Heart right ventricle (tissue), 16 donors: ENCODE measurements at regions not wholly inside any gene's neighbourhood (a gene's known extent, or its start where the extent isn't known, plus 50 kb on each side); places are given as distances from the start of the nearest gene placed in this dataset.

ENCODE experiments used
- ATAC-seq, 8 donors: fragments of 200-7000 bp; cut with Tn5 transposase; one replicate each; pipeline ENCODE4 v1.9.1; 2020; ENCODE audit warnings: mild to moderate bottlenecking in 8 of 8, moderate library complexity in 8 of 8, moderate number of reproducible peaks in 1 of 8
- DNase-seq, 2 donors: peaks; one replicate each; pipeline ENCODE4 v3.0.0-alpha.2; 2020
- H3K27ac ChIP-seq, 10 donors: fragments of 200-600 bp; sonication (generic) in 2 of 10; one replicate each; pipeline versions ENCODE4 v1.5.0 to v1.8.0; 2020 to 2022; ENCODE audit warnings: mild to moderate bottlenecking in 3 of 10
- H3K27me3 ChIP-seq, 7 donors: fragments of 200-600 bp; one replicate each; pipeline ENCODE4 v1.8.0; 2021 to 2022; ENCODE audit warnings: mild to moderate bottlenecking in 2 of 7
- H3K36me3 ChIP-seq, 9 donors: fragments of 200-600 bp; sonication (generic) in 1 of 9; one replicate each; pipeline versions ENCODE4 v1.5.0 to v1.8.0; 2020 to 2022; ENCODE audit warnings: mild to moderate bottlenecking in 2 of 9
- H3K4me1 ChIP-seq, 9 donors: fragments of 200-600 bp; sonication (generic) in 1 of 9; one replicate each; pipeline versions ENCODE4 v1.5.0 to v1.8.0; 2020 to 2022; ENCODE audit warnings: mild to moderate bottlenecking in 4 of 9
- H3K4me3 ChIP-seq, 10 donors: fragments of 200-600 bp; sonication (generic) in 2 of 10; one replicate each; pipeline versions ENCODE4 v1.5.0 to v1.8.0; 2020 to 2022; ENCODE audit warnings: mild to moderate bottlenecking in 7 of 10, moderate library complexity in 2 of 10
- H3K9me3 ChIP-seq, 11 donors: fragments of 200-600 bp in 10 of 11; sonication (generic) in 2 of 11; one replicate each; pipeline versions ENCODE4 v1.5.0 to v1.8.0; 2013 to 2022; ENCODE audit warnings: mild to moderate bottlenecking in 2 of 11, control low read depth in 1 of 11, moderate library complexity in 1 of 11
- WGBS, 2 donors: extraction: QIAGEN DNeasy Blood & Tissue Kit; methylation state at CpG; one replicate each; pipeline ENCODE4 v1.1.7; 2013; ENCODE audit warnings: inconsistent platforms in 1 of 2; 5-methylcytosine and 5-hydroxymethylcytosine counted together
- intact Hi-C, 10 donors: fragments of 100-400 bp; cut with DNase I; formaldehyde crosslinking; loops; one replicate each; pipeline versions ENCODE4 v1.11.1 to v1.14.2; 2022
- TF ChIP-seq, protein P1 (sequence below), 9 donors: fragments of 200-600 bp; sonication (generic) in 2 of 9; IDR thresholded peaks; one replicate each; pipeline versions ENCODE4 v1.5.0 to v1.8.0; 2021 to 2022; ENCODE audit warnings: antibody characterized with exemption in 9 of 9, mild to moderate bottlenecking in 5 of 9, moderate library complexity in 1 of 9
- donor health status: Arrhythmogenic right ventricular cardiomyopathy.
- donor health status: ischemic (EF 13 %, LVEDD 7.1; RV severe dilation, severe dysfunction).
- donor health status: healthy with polysubstance abuse.
- donor health status: DM: no; HTN: yes; CAD: no.
- donor health status: DM: no; HTN: no; CAD: no.
- donor health status: ischemic (EF 25% LVEDD 6.9; RV normal size, moderate dysfunction).
- donor health status: ischemic (EF 25% LVEDD 5.7; RV mildly dilated, moderate dysfunction).
- donor health status: healthy.
- donor health status: DM: yes; HTN: yes; CAD: no.
- donor health status: Ischemic cardiomyopathy.
- donor health status: ischemic (EF 35%, LVEDD 5.7; RV mildly dilated, moderate dysfunction).
- donor health status: nonischemic (EF 11% LVEDD 7.7; RV severe dilation, severe dysfunction).
- donor health status: DM: yes; HTN: yes; CAD: no.
- donor health status: PGD.
- donor health status: ischemic (EF 29% LVEDD 5.4; RV normal size, mild dysfunction).
- donor health status: nonischemic (EF 23%, LVEDD 6.1; RV moderate dilation, normal function).

DNA sequence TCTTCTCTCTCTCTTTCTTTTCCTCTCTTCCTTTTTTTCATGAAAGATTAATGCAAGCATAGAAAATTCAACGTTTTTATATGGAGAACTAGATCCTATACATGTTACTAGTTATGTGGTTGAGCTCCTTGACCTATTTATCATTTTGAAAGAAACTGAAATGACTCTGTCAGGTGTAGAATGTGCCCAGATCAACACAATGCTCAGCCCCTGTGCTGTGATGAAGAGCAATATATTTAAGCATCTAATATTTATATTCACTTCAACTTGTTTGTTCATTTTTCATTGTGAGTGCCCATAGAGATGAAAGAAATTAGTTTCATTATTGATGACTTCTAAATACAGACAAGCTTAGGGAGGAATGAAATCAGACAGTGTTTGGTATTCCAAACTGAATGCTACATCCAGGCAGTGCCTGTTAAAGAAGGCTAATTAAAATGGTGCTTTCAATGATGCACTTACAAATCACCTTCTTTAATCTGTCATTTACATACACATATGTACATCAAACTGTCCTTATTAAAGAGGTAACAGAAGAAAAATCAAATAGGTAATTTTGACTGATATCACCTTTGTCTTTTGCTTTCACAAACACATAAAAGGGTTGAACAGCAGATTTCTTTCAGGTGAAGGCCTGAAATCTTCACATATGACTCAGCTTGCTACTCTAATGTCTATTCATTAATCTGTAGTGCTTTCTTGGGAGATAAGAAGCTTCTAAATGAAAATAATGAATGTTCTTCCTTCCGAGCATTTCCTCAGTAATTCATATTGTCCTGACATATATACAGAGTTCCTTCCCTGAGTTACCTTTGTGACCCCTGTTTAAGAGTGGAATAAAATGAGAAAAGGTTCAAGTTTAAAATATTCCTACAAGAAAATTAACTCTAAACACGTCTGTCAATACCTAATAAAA, 915.9 kb downstream of the PDHA2 start:
- WGBS, 2 donors: 43 to 47% methylated on average over 3 of the region's 3 CpGs
- intact Hi-C loops: no loop called here

DNA sequence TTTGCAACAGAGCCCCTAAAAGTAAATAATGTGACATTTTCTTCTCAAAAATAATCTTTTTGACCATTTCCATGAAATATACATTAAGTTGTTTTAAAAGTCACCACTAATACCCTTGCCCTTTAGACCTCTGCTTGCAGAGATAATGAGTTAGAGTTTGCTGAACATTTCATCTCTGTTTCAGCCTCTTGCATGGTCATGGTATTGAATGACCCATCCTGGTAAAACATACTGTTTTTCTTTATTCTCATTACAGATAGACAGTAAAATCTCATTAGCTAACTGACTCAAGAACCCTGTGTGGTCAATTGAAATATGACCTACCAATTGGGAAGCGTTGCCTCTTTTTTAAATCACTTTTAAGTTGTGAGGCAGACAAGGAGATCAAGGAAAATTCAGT, 916.7 kb downstream of the PDHA2 start:
- TF ChIP-seq, protein P1, sequence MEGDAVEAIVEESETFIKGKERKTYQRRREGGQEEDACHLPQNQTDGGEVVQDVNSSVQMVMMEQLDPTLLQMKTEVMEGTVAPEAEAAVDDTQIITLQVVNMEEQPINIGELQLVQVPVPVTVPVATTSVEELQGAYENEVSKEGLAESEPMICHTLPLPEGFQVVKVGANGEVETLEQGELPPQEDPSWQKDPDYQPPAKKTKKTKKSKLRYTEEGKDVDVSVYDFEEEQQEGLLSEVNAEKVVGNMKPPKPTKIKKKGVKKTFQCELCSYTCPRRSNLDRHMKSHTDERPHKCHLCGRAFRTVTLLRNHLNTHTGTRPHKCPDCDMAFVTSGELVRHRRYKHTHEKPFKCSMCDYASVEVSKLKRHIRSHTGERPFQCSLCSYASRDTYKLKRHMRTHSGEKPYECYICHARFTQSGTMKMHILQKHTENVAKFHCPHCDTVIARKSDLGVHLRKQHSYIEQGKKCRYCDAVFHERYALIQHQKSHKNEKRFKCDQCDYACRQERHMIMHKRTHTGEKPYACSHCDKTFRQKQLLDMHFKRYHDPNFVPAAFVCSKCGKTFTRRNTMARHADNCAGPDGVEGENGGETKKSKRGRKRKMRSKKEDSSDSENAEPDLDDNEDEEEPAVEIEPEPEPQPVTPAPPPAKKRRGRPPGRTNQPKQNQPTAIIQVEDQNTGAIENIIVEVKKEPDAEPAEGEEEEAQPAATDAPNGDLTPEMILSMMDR (IDR thresholded peaks at IDR 0.05): no peak

More for the DNA sequence above, 915.9 kb downstream of the PDHA2 start:
- H3K4me1 ChIP-seq: no peaks in the 10 kb centered on the region
- no peak overlapping the region for H3K27ac ChIP-seq
- H3K36me3 ChIP-seq: no peaks in the 10 kb centered on the region
- TF ChIP-seq, protein P1 (IDR thresholded peaks at IDR 0.05): no peak
- H3K9me3 ChIP-seq: no peaks in the 10 kb centered on the region
- H3K27me3 ChIP-seq: no peaks in the 10 kb centered on the region
- no peak for DNase-seq
- ATAC-seq: no peak
- H3K4me3 ChIP-seq: no peak overlapping the region

DNA sequence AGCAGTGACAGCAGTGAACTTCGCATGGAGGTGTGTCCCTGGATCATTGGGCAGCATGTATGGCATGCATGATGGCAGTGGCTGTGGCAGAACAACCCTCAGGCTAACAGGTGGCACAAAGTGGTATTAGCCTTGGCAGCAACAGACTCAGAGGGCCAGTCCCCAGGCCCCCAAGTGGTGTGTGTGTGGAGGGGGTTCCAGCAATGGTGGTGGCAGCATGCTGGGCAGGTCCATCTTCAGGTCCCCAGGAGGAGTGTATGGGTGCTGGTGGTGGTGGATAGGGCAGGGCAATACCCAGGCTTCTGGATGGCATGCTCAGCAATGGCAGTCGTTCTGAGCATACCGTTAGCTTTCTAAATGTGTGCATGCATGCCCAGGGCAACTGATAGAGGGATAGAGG, 923.7 kb downstream of the PDHA2 start:
- no peaks in the 10 kb centered on the region for H3K36me3 ChIP-seq
- WGBS, 2 donors: 85 to 90% methylated on average over 3 of the region's 3 CpGs
- ATAC-seq: no peak

More for the DNA sequence above, 916.7 kb downstream of the PDHA2 start:
- intact Hi-C loops: no loop called here
- Histone ChIP-seq H3K27me3 (no peaks in the 10 kb centered on the region), H3K27ac (no peak overlapping the region), H3K9me3 (no peaks in the 10 kb centered on the region), H3K4me3 (no peak overlapping the region), H3K4me1 (no peaks in the 10 kb centered on the region), H3K36me3 (no peaks in the 10 kb centered on the region)
- DNase-seq (no peak), ATAC-seq (no peak)
- 82 to 84% methylated on average over 1 of the region's 1 CpG for WGBS, 2 donors

DNA sequence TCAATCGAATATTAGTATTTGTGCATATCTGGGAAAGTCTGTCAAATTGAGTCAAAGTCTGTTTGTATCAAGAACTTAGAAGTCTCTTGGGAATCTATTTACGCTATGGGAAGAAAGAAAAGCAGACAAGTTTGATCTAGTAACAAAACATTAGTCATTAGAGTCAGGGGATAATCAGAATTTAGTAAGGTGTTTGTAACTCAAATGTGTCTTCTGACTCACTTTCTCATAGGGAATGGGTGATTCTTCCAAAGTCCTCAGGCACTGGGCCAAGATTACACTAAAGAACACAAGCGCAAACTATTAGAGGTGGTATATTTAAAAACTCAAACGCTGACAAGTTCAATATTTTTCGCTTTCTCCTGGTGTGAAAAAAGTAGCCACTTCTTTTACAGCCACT, 926.5 kb downstream of the PDHA2 start:
- Histone ChIP-seq H3K4me3 (no peak overlapping the region), H3K4me1 (no peaks in the 10 kb centered on the region), H3K36me3 (no peaks in the 10 kb centered on the region), H3K27me3 (no peaks in the 10 kb centered on the region), H3K9me3 (peaks cover 0 to 12% (median 0%) of the 10 kb centered on the region in 11 donors), H3K27ac (no peak overlapping the region)
- DNase-seq (no peak), ATAC-seq (no peak)
- TF ChIP-seq, protein P1 (IDR thresholded peaks at IDR 0.05): no peak
- WGBS, 2 donors: 86 to 91% methylated on average over 5 of the region's 5 CpGs
- intact Hi-C loops: no loop called here

More for the DNA sequence above, 923.7 kb downstream of the PDHA2 start:
- Histone ChIP-seq H3K27me3 (no peaks in the 10 kb centered on the region), H3K9me3 (peaks cover 0 to 12% (median 0%) of the 10 kb centered on the region in 11 donors), H3K27ac (no peak overlapping the region), H3K4me1 (no peaks in the 10 kb centered on the region), H3K4me3 (no peak overlapping the region)
- TF ChIP-seq, protein P1 (IDR thresholded peaks at IDR 0.05): no peak
- DNase-seq: no peak
- intact Hi-C loops: no loop called here
